K562 (cell line): ENCODE measurements at regions not wholly inside any gene's neighbourhood (a gene's known extent, or its start where the extent isn't known, plus 50 kb on each side); places are given as distances from the start of the nearest gene placed in this dataset.

ENCODE experiments used
- GTF2A2 ChIP-seq: IDR thresholded peaks from 2 replicates; pipeline ENCODE4 v1.6.1; 2016; ENCODE audit warnings: mild to moderate bottlenecking, missing genetic modification characterization, missing compliant biosample characterization
- KLF13 ChIP-seq: fragments of 450-650 bp; IDR thresholded peaks from 2 replicates; pipeline ENCODE4 v1.6.1; 2016; ENCODE audit warnings: missing genetic modification characterization, low read depth, mild to moderate bottlenecking, missing compliant biosample characterization, moderate library complexity, borderline replicate concordance
- PPARD ChIP-seq: fragments of 250-450 bp; sonication (Bioruptor Pico); IDR thresholded peaks from 2 replicates; pipeline ENCODE4 v1.8.0; 2022; ENCODE audit warnings: inconsistent platforms, mild to moderate bottlenecking, moderate library complexity
- SMAD1 ChIP-seq: fragments of 150-350 bp; IDR thresholded peaks from 2 replicates; pipeline ENCODE4 v1.6.1; 2014; ENCODE audit warnings: low read length, low read depth; ENCODE audit not compliant: partially characterized antibody
- SREBF2 ChIP-seq: sonication (generic); formaldehyde crosslinking; IDR thresholded peaks from 2 replicates; pipeline ENCODE4 v1.4.0; 2020; ENCODE audit warnings: mild to moderate bottlenecking, missing genetic modification reagents
- XRCC3 ChIP-seq: fragments of 450-650 bp; IDR thresholded peaks from 2 replicates; pipeline ENCODE4 v1.6.1; 2017; ENCODE audit warnings: mild to moderate bottlenecking, moderate library complexity
- ZNF431 ChIP-seq: sonication (generic); formaldehyde crosslinking; IDR thresholded peaks from 2 replicates; pipeline ENCODE4 v1.8.0; 2022; ENCODE audit warnings: mild to moderate bottlenecking, missing genetic modification reagents
- TF ChIP-seq, protein P1 (sequence below): fragments of 250-450 bp; sonication (Bioruptor Pico); IDR thresholded peaks from 2 replicates; pipeline ENCODE4 v1.5.0; 2020; ENCODE audit warnings: mild to moderate bottlenecking
- TF ChIP-seq, protein P2 (sequence below): fragments of 450-650 bp; IDR thresholded peaks from 2 replicates; pipeline ENCODE4 v1.6.1; 2017; ENCODE audit warnings: antibody characterized with exemption, mild to moderate bottlenecking

DNA sequence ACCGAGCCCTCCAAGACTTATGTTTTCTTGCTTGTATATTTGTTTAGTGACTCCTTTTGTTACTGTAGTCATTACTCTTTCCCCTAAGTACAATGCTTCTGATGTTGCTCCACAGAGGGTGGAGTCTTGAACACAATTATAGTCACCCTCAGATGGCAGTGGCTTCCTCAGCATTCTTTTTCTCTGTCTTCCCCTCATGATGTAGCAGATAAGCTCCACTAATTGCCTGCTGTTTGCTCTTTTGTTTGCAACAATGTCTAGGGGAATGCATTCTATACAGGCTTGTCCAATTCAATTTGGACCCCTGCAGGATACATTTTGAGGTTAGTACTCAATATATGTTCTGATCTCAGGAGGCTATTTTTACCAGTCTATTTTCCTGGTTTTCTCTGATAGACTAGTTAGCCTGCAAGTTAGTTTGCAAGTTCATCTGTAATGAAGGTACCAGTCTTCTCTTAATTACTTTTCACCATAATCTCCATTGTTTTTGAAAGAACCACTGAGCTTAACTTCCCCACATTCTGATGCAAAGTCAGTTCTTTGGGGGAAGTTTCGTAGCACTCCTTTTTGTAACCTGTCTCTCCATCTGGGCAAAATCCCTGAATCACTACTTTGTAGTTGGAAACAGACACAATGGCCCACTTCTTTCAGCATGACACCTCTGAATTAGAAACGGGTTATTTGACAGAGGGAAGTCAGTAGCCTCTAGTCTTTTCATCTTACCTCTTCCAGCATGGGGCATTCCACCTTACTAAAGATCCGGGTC, 1509.2 kb downstream of the CDH11 start (continued):
- TF ChIP-seq SREBF2 (no peak), XRCC3 (no peak), KLF13 (tag) (no peak), SMAD1 (no peak), GTF2A2 (tag) (no peak), ZNF431 (CRISPR knock-in tag) (no peak), PPARD (CRISPR knock-in tag) (no peak)
- TF ChIP-seq, protein P1, sequence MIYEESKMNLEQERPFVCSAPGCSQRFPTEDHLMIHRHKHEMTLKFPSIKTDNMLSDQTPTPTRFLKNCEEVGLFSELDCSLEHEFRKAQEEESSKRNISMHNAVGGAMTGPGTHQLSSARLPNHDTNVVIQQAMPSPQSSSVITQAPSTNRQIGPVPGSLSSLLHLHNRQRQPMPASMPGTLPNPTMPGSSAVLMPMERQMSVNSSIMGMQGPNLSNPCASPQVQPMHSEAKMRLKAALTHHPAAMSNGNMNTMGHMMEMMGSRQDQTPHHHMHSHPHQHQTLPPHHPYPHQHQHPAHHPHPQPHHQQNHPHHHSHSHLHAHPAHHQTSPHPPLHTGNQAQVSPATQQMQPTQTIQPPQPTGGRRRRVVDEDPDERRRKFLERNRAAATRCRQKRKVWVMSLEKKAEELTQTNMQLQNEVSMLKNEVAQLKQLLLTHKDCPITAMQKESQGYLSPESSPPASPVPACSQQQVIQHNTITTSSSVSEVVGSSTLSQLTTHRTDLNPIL (CRISPR knock-in tag) = no peak
- TF ChIP-seq, protein P2, sequence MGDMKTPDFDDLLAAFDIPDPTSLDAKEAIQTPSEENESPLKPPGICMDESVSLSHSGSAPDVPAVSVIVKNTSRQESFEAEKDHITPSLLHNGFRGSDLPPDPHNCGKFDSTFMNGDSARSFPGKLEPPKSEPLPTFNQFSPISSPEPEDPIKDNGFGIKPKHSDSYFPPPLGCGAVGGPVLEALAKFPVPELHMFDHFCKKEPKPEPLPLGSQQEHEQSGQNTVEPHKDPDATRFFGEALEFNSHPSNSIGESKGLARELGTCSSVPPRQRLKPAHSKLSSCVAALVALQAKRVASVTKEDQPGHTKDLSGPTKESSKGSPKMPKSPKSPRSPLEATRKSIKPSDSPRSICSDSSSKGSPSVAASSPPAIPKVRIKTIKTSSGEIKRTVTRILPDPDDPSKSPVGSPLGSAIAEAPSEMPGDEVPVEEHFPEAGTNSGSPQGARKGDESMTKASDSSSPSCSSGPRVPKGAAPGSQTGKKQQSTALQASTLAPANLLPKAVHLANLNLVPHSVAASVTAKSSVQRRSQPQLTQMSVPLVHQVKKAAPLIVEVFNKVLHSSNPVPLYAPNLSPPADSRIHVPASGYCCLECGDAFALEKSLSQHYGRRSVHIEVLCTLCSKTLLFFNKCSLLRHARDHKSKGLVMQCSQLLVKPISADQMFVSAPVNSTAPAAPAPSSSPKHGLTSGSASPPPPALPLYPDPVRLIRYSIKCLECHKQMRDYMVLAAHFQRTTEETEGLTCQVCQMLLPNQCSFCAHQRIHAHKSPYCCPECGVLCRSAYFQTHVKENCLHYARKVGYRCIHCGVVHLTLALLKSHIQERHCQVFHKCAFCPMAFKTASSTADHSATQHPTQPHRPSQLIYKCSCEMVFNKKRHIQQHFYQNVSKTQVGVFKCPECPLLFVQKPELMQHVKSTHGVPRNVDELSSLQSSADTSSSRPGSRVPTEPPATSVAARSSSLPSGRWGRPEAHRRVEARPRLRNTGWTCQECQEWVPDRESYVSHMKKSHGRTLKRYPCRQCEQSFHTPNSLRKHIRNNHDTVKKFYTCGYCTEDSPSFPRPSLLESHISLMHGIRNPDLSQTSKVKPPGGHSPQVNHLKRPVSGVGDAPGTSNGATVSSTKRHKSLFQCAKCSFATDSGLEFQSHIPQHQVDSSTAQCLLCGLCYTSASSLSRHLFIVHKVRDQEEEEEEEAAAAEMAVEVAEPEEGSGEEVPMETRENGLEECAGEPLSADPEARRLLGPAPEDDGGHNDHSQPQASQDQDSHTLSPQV = no peak
